IMR-90 (cell line): ENCODE measurements at regions not wholly inside any gene's neighbourhood (a gene's known extent, or its start where the extent isn't known, plus 50 kb on each side); places are given as distances from the start of the nearest gene placed in this dataset.

Experiments
- ATAC-seq: fragments of 200-7000 bp; cut with Tn5 transposase; 2 replicates; pipeline ENCODE4 v1.9.1; 2020; ENCODE audit warnings: low read depth, mild to moderate bottlenecking, moderate library complexity
- BruUV-seq: library from RNA; stranded (reverse); fragments of 400-500 nt; replicated peaks from 2 replicates; lab custom pipeline; 2021; lab: Mats Ljungman, UMichigan
- CTCF ChIA-PET: fragments of 300-600 bp; formaldehyde crosslinking; extraction: SDS; loops from one replicate; lab custom pipeline; 2021; ENCODE audit warnings: antibody characterized with exemption; lab: Yijun Ruan, JAX
- POLR2A ChIA-PET: fragments of 300-600 bp; sonication (Branson Sonifier 250); formaldehyde crosslinking; loops from one replicate; lab custom pipeline; 2022; ENCODE audit warnings: antibody characterized with exemption; ENCODE audit not compliant: unreplicated experiment; lab: Charles Lee
- DNase-seq: peaks from one replicate; pipeline ENCODE4 v3.0.0; 2013
- H2AFZ ChIP-seq: replicated peaks from 2 replicates; pipeline ENCODE3; 2013; ENCODE audit warnings: low read length, mild to moderate bottlenecking; ENCODE audit not compliant: poor library complexity
- H2AK5ac ChIP-seq: 2 replicates; pipeline ENCODE4 v1.6.1; 2013; ENCODE audit warnings: low read depth, low read length, inconsistent platforms
- H2AK9ac ChIP-seq: replicated peaks from 2 replicates; pipeline ENCODE3; 2013; ENCODE audit warnings: mild to moderate bottlenecking, low read depth, low read length, moderate library complexity; ENCODE audit not compliant: poor library complexity
- H2BK120ac ChIP-seq: 2 replicates; pipeline ENCODE4 v1.6.1; 2013; ENCODE audit warnings: low read depth, low read length, inconsistent platforms
- H2BK15ac ChIP-seq: 3 replicates; pipeline ENCODE4 v1.6.1; 2013; ENCODE audit warnings: low read depth, low read length, inconsistent platforms
- H2BK20ac ChIP-seq: 2 replicates; pipeline ENCODE4 v1.6.1; 2013; ENCODE audit warnings: low read depth, mild to moderate bottlenecking, inconsistent platforms, low read length, moderate library complexity
- H2BK5ac ChIP-seq: 2 replicates; pipeline ENCODE4 v1.6.1; 2013; ENCODE audit warnings: mild to moderate bottlenecking, low read depth, low read length, inconsistent platforms; ENCODE audit not compliant: poor library complexity, severe bottlenecking
- H3K14ac ChIP-seq: replicated peaks from 2 replicates; pipeline ENCODE4 v1.6.1; 2013; ENCODE audit warnings: low read depth, low read length, inconsistent platforms
- H3K18ac ChIP-seq: 2 replicates; pipeline ENCODE4 v1.6.1; 2013; ENCODE audit warnings: low read depth, low read length, control low read depth
- H3K23ac ChIP-seq: 2 replicates; pipeline ENCODE4 v1.6.1; 2013; ENCODE audit warnings: low read depth, low read length, inconsistent platforms
- H3K27ac ChIP-seq: 2 replicates; pipeline ENCODE4 v1.5.1; 2013; ENCODE audit warnings: mild to moderate bottlenecking, control low read depth, low read length; ENCODE audit not compliant: insufficient read depth
- H3K27me3 ChIP-seq: 2 replicates; pipeline ENCODE4 v1.6.1; 2013; ENCODE audit warnings: low read length; ENCODE audit not compliant: control insufficient read depth, insufficient read depth
- H3K36me3 ChIP-seq: 2 replicates; pipeline ENCODE4 v1.6.1; 2013; ENCODE audit warnings: low read length, mixed read lengths; ENCODE audit not compliant: control insufficient read depth, insufficient read depth
- H3K4ac ChIP-seq: 2 replicates; pipeline ENCODE4 v1.6.1; 2013; ENCODE audit warnings: low read depth, low read length, inconsistent platforms
- H3K4me1 ChIP-seq: 2 replicates; pipeline ENCODE4 v1.6.1; 2013; ENCODE audit warnings: low read length, mixed read lengths; ENCODE audit not compliant: control insufficient read depth, insufficient read depth
- H3K4me2 ChIP-seq: 2 replicates; pipeline ENCODE4 v1.6.1; 2013; ENCODE audit warnings: low read depth, mild to moderate bottlenecking, control low read depth, low read length, moderate library complexity
- H3K4me3 ChIP-seq: 2 replicates; pipeline ENCODE4 v1.5.1; 2013; ENCODE audit warnings: low read depth, mild to moderate bottlenecking, control low read depth, low read length, moderate library complexity; ENCODE audit not compliant: insufficient read depth
- H3K56ac ChIP-seq: 2 replicates; pipeline ENCODE4 v1.6.1; 2013; ENCODE audit warnings: low read length, inconsistent platforms; ENCODE audit not compliant: insufficient read depth; ENCODE audit errors: extremely low read depth
- H3K79me1 ChIP-seq, 2 experiments: 2 replicates each; pipeline ENCODE4 v1.6.1; 2013; ENCODE audit warnings: low read length in 2 of 2, inconsistent platforms in 1 of 2, low read depth in 1 of 2
- H3K9ac ChIP-seq: 2 replicates; pipeline ENCODE4 v1.6.1; 2013; ENCODE audit warnings: low read depth, low read length, control low read depth
- H3K9me1 ChIP-seq: 2 replicates; pipeline ENCODE4 v1.6.1; 2013; ENCODE audit warnings: low read length, inconsistent platforms; ENCODE audit not compliant: insufficient read depth
- H3K9me3 ChIP-seq: 2 replicates; pipeline ENCODE4 v1.6.1; 2013; ENCODE audit warnings: low read length; ENCODE audit not compliant: control insufficient read depth, insufficient read depth
- H4K20me1 ChIP-seq: 2 replicates; pipeline ENCODE4 v1.6.1; 2013; ENCODE audit warnings: low read length, inconsistent platforms; ENCODE audit not compliant: insufficient read depth
- H4K5ac ChIP-seq: 2 replicates; pipeline ENCODE4 v1.6.1; 2013; ENCODE audit warnings: mild to moderate bottlenecking, low read depth, low read length, control low read depth
- H4K8ac ChIP-seq, 2 experiments: 2 replicates each; pipeline ENCODE4 v1.6.1; 2013; ENCODE audit warnings: low read depth in 2 of 2, low read length in 2 of 2, control low read depth in 1 of 2, inconsistent platforms in 1 of 2
- H4K91ac ChIP-seq: 2 replicates; pipeline ENCODE4 v1.6.1; 2013; ENCODE audit warnings: low read depth, low read length, inconsistent platforms; ENCODE audit not compliant: insufficient read depth
- BHLHE40 ChIP-seq: fragments of 150-350 bp; IDR thresholded peaks from 2 replicates; pipeline ENCODE4 v1.6.1; 2016; ENCODE audit warnings: mild to moderate bottlenecking, low read depth, low read length
- CEBPB ChIP-seq: IDR thresholded peaks from 2 replicates; pipeline ENCODE4 v1.6.1; 2012; ENCODE audit warnings: low read depth, low read length, improper control_type of control experiment
- CHD1 ChIP-seq: IDR thresholded peaks from 2 replicates; pipeline ENCODE4 v1.6.1; 2012; ENCODE audit warnings: low read depth, low read length, improper control_type of control experiment
- FOS ChIP-seq: fragments of 150-350 bp; IDR thresholded peaks from 2 replicates; pipeline ENCODE4 v1.6.1; 2016; ENCODE audit warnings: low read depth, low read length
- MAFK ChIP-seq: IDR thresholded peaks from 2 replicates; pipeline ENCODE4 v1.6.1; 2012; ENCODE audit warnings: low read depth, low read length, improper control_type of control experiment
- MAZ ChIP-seq: IDR thresholded peaks from 2 replicates; pipeline ENCODE4 v1.6.1; 2012; ENCODE audit warnings: low read depth, mild to moderate bottlenecking, low read length, improper control_type of control experiment, moderate library complexity, borderline replicate concordance
- RCOR1 ChIP-seq: IDR thresholded peaks from 2 replicates; pipeline ENCODE4 v1.6.1; 2012; ENCODE audit warnings: mild to moderate bottlenecking, low read length, improper control_type of control experiment; ENCODE audit not compliant: insufficient replicate concordance
- SMC3 ChIP-seq: fragments of 150-350 bp; IDR thresholded peaks from 2 replicates; pipeline ENCODE4 v1.6.1; 2016; ENCODE audit warnings: low read depth, mild to moderate bottlenecking, antibody characterized with exemption, low read length, moderate library complexity
- WGBS, 2 experiments: methylation state at CpG; one replicate each; pipeline versions ENCODE4 v1.1.5 to v1.1.7; 2013; ENCODE audit warnings: missing lambda C conversion rate in 2 of 2; ENCODE audit not compliant: insufficient read length in 1 of 2; ENCODE audit errors: extremely low coverage in 2 of 2; 5-methylcytosine and 5-hydroxymethylcytosine counted together
- dilution Hi-C: fragments of 300-500 bp; cut with HindIII; formaldehyde crosslinking; loops from one replicate; pipeline ENCODE4 v1.14.3; 2018; ENCODE audit warnings: low sequenced_read_pairs; ENCODE audit not compliant: unreplicated experiment
- in situ Hi-C: fragments of 300-500 bp; cut with MboI; formaldehyde crosslinking; loops from 3 replicates; pipeline ENCODE4 v1.14.3; 2019; ENCODE audit warnings: low sequenced_read_pairs, inconsistent platforms, mixed read lengths
- intact Hi-C: fragments of 100-400 bp; cut with micrococcal nuclease; formaldehyde crosslinking; loops from 2 replicates; pipeline ENCODE4 v1.10.0; 2022
- TF ChIP-seq, protein P1 (sequence below): fragments of 150-350 bp; IDR thresholded peaks from 2 replicates; pipeline ENCODE4 v1.6.1; 2016; ENCODE audit warnings: low read depth, mild to moderate bottlenecking, low read length, moderate library complexity, borderline replicate concordance

DNA sequence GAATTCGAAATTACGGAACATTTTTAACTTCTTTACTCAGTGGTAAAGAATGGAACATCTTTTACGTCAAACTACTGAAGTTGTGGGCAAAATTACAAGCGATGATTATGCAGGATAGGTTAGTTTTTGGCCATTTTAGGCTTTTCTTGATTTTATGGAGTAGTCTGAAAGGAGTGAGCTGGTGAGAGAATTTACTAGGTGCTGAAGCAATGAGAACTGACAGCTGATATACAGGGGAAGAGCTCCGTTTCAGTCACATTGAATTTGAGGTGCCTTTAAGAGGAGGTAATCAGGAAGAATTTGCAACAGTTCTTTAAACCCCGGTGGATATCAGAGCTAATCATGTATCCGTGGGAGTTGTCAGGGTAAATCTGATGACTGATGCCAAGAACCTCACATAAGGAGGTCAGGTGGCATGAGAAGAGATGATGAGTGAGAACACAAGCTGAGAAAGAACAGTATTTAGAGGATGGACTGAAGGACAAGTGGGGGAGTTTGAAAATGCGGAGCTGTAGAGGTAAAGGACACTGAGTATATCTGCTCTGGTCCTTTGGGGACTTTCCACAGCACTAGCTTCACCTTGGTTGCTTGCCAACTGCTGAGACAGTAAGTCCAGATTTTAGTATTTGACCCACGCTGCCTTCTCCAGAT, 104.3 kb downstream of the AHR start:
- BruUV-seq: no TSS peak
- Histone ChIP-seq H2BK120ac (no peak overlapping the region), H3K27me3 (no peaks in the 10 kb centered on the region), H3K4me1 (peaks cover 10% of the 10 kb centered on the region), H4K91ac (no peak overlapping the region; the same call in 1 of the 2 replicates), H3K14ac (no peak overlapping the region; the same call in 1 of the 2 replicates), H3K18ac (peak overlapping the region; percentile 65; the same call in 1 of the 2 replicates), H2BK5ac (no peak overlapping the region), H3K9me3 (no peaks in the 10 kb centered on the region), H3K23ac (no peak overlapping the region), H3K4ac (no peak overlapping the region), H2AK9ac (no peak overlapping the region), H4K20me1 (no peaks in the 10 kb centered on the region), H2BK20ac (peak overlapping the region; percentile 2; the same call in 1 of the 2 replicates), H3K4me2 (no peak overlapping the region), H4K5ac (no peak overlapping the region), H3K79me1 (no peaks in the 10 kb centered on the region), H3K9me1 (no peaks in the 10 kb centered on the region), H3K9ac (no peak overlapping the region), H4K8ac (no peak overlapping the region), H2AFZ (no peak overlapping the region), H3K56ac (no peak overlapping the region), H2BK15ac (peak overlapping the region; percentile 64; the same call in 1 of the 3 replicates), H3K27ac (no peak overlapping the region), H3K4me3 (no peak overlapping the region), H3K36me3 (no peaks in the 10 kb centered on the region), H2AK5ac (peak overlapping the region; percentile 49; the same call in 1 of the 2 replicates)
- WGBS, 2 experiments: 75% methylated on average over 5 of the region's 9 CpGs; no CpG with 5 or more reads in 1 of the 2 experiments
- ATAC-seq: no peak
- intact Hi-C loops (no loop called here), in situ Hi-C loops (no loop called here), dilution Hi-C loops (no loop called here)
- no peak for DNase-seq
- ChIA-PET POLR2A (no interaction called here), CTCF (no interaction called here)
- TF ChIP-seq CHD1 (no peak), MAZ (no peak), FOS (no peak), CEBPB (no peak), BHLHE40 (no peak), MAFK (no peak), RCOR1 (no peak), SMC3 (no peak)
- TF ChIP-seq, protein P1, sequence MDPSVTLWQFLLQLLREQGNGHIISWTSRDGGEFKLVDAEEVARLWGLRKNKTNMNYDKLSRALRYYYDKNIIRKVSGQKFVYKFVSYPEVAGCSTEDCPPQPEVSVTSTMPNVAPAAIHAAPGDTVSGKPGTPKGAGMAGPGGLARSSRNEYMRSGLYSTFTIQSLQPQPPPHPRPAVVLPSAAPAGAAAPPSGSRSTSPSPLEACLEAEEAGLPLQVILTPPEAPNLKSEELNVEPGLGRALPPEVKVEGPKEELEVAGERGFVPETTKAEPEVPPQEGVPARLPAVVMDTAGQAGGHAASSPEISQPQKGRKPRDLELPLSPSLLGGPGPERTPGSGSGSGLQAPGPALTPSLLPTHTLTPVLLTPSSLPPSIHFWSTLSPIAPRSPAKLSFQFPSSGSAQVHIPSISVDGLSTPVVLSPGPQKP: no peak
